Forelimb muscle (tissue), 1 donor: ENCODE measurements at regions not wholly inside any gene's neighbourhood (a gene's known extent, or its start where the extent isn't known, plus 50 kb on each side); places are given as distances from the start of the nearest gene placed in this dataset.
"Not testable (repeated sequence)": the region's sequence is repeated elsewhere in the genome, so short reads cannot be mapped to it uniquely, and the experiment has no call there.

Experiments
- DNase-seq: peaks from one replicate; pipeline ENCODE4 v3.0.0-alpha.2; 2013; ENCODE audit warnings: low read depth

DNA sequence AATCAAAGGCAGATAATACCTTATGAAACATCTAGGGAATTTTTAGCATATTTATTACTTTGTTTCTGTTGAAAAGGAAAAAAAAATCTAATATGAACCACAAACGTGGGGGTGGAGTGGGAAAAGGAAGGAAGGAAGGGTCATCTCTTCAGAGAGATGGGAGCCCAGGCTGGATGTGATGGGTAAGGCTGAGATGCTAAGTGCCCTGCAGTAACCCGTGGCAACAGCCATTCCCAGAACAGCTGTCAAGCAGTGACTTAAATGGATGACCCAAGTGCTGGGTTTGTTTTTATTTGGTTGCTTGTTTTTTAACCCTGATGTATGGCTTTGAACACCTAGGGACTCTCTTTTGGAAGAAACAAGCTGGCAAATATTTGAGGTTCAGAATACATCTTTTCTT is 50.7 kb upstream of the KLF7 start:
- DNase-seq, result no peak

- DNase-seq, result no peak
Measured at GRCh38 chr2:207217442-207217841, 51.7 kb upstream of the KLF7 start.

DNA sequence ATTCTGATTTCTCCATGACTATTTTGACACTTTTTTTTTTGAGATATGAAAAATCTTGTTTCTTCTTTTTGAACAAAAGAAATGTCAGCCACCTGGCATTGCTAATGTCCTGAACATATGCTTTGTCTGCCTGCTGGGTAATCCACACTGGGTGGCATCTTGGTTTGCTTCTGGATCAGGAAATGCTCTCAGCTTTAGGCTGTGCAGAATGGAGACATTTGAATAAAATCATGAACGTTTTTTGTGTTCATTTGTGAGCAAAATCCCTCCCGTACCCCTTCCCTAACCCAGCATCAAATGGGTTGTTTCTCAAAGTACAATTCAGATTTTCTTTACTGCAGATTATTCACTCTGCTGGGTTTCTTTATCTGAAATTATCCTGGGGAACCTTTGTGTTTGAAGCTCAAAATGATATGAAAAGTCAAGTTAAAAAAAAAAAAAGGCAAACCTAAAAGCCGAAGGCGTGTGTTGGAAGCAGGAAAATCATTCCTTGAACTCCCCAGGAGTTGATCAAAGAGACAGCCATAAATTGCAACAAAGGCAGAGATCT is 53.4 kb upstream of the KLF7 start:
- no peak for DNase-seq

- no peak for DNase-seq
Measured at GRCh38 chr2:207219676-207220501, 54.1 kb upstream of the KLF7 start.

GRCh38 chr2:207221731-207222130 is 56.0 kb upstream of the KLF7 start:
- no peak for DNase-seq

DNA sequence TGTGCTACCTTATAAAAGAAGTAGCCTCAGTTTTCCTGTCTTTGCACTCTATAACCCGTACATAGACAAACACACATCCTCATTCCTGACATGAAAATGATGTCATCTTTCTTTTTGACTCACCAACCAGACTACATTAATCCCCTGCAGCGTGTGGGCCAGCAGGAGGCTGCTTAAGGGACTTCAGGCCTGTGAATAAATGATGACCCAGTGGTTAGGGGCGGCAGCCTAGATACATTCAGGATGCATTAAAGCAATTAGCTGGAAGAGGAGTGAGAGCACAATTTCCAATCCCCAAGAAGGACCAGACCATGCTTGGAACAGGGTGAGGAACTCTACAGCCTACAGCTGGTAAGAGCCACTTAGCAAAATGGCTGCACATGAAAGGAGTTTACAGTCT is 57.3 kb upstream of the KLF7 start:
- no peak for DNase-seq

DNA sequence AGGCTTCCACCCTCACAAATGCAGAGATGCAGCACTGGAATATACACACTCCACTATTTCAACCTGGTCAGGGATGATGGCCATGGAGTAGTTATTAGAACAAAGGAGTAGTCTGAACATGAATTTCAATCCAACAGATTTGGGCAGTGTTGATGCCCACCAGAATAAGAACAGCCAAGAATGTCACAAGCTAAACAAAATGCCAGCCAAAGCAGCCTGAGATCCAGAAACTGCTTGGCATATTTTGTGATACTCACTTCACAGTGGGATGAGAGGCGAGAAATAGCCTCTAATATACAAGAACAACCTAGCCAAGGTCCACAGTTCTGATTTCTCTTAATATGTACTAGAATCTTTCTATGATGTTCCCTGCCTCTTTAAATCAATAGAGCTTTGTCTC is 58.6 kb upstream of the KLF7 start:
- no peak for DNase-seq

DNA sequence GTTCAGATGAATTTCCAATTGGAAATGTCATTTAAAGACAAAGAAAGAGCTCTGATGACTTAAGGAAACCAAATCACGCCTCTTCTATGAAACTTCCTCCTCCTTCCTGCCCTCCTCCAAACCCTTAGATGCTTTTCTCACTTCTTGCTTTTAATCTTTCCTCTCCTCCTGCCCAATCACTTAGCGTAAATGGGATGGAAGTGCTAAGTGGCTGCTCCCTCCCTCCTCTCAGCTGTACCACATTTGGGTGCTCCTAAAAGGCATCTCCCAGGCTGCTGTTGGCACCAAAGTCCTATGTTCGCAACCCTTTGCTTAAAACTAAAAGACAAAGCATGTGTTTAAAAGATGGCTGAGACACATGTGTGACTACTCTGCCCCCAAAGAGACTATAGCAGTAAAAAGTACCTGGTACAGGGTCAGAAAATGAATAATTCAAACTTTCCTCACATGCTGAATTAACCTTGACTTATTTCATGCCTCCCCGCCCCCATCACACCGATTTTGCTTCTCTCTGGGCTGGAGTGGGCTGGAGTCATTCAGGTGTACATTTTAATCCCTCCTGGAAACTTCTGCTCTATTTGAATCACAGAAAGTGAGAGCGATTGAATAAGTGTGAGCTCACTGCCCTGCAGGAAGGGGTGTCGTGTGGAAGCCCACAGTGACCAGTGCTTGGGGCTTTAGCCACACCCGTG is 59.2 kb upstream of the KLF7 start:
- no peak for DNase-seq

- DNase-seq, result no peak
Measured at GRCh38 chr2:207225773-207226172, 60.0 kb upstream of the KLF7 start.

- no peak for DNase-seq
Measured at GRCh38 chr2:207226243-207226642, 60.5 kb upstream of the KLF7 start.

- DNase-seq, result no peak
Measured at GRCh38 chr2:207226671-207227061, 60.9 kb upstream of the KLF7 start.

- no peak for DNase-seq
Measured at GRCh38 chr2:207227062-207227748, 61.5 kb upstream of the KLF7 start.

DNA sequence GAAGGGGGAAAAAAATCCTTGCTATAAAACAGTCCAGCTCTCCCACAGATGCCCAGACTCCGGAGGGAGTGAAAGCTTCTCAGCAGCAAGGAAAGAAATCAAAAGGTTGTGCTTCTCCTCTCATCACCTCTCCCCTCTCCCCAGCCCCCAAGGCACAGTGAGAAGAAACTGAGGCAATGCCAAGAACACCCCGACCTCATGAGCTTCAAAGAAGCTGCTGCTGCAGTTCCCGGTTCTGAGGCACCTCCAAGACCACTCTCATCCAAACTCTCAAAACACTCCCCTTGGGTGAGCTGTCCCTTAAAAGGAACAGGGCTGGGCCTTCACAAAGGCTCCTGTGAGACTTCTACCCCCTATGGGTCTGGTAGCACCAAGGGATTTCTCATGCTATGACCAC is 62.0 kb upstream of the KLF7 start:
- DNase-seq, result no peak

GRCh38 chr2:207228402-207228801 is 62.7 kb upstream of the KLF7 start:
- DNase-seq, result no peak

GRCh38 chr2:207229161-207229560 is 63.4 kb upstream of the KLF7 start:
- DNase-seq, result no peak

DNA sequence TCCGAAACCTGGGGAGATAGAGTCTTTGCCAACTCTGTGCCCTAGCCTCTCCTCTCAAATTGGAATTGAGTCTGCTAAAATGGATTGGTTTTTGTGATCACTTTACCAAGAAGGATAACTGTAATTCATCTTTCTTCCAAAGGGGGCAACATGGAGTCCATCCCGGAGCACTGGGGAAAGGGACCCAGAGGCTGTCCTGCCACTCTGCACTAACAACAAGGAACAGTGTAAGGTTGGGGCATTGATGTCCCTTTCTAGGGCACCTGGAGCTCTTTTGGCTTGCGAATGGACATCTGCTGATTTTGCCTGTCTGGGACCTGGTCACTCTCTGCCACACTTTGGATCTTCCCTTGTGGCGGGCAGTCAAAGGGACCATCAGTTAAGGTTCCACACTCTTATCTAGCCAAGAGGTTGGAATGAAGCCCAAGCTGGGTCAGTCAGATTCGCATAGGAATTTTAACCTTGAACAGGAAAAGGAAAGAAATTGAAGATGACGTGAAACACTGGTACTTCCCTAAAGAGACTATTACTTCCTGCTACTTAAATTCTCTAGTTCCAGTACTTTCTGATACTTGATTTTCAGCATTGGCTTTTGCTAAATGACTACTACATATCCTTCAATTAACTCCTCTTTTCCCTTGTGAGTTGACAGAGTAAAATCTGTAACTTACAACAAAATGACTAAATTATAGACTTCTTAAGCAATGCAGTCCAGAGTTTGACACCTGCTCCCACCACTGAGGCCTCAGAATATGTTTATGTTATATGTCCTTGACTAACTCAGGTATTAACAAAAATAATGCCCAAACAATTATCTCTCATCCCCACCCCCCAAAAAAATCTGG is 64.7 kb upstream of the KLF7 start:
- DNase-seq, result no peak

GRCh38 chr2:207231106-207231865 is 65.5 kb upstream of the KLF7 start:
- no peak for DNase-seq

DNA sequence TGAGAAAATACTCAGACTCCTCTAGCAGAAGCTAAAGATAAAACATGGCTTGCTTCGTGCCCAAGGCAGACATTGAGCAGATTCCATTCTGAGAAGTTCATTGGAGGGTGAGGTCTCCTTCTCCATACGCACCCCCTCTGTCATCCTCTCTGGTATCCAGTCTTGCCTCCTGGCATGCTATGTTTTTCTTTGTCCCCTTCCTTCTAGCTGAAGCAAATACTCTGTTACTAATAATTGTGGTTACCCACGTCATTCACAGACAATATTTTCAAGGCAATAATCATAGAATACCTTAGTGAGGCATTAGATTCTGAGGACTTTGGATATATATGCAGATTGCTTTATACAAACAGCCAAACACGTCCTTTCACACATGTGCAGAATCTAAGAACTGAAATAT is 66.2 kb upstream of the KLF7 start:
- DNase-seq, result no peak

DNA sequence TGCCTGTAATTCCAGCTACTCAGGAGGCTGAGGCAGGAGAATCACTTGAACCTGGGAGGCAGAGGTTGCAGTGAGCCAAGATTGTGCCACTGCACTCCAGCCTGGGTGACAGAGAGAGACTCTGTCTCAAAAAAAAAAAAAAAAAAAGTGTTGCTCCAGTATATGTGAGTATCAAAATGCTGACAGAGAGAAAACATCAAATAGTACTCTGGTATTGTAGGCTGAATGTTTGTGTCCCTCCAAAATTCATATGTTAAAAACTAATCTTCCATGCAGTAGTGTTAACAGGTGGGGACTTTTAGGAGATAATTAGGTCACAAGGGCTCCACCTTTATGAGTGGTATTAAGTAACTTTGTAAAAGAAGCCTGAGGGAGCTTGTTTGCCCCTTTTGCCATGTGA is 67.4 kb upstream of the KLF7 start:
- DNase-seq, result not testable (repeated sequence)

DNA sequence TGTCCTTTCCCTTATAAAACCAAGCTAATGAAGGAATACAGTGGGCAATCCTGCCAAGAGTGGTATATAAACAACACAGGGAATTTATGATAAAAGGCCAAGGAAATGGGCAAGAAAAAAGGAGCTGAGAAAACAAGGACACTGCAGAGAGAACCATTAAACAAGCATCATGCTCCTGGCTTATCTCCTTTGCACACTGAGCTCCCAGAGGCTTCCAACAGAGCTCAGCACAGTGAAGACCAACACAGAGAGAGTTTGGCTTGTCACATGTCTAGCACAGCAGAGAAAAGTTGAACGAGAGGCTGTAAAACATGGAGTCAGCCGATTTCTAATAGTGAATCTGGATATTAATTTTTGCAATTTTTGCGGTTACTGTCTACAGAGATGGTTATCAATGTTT is 68.0 kb upstream of the KLF7 start:
- DNase-seq, result no peak

- DNase-seq, result no peak
Measured at GRCh38 chr2:207235621-207236020, 69.9 kb upstream of the KLF7 start.
